Lower leg skin (tissue), 4 donors: ENCODE measurements at regions not wholly inside any gene's neighbourhood (a gene's known extent, or its start where the extent isn't known, plus 50 kb on each side); places are given as distances from the start of the nearest gene placed in this dataset.
A peak's percentile ranks its signal among the peaks of the same experiment; 100 is the strongest.

ENCODE experiments used
- DNase-seq, 2 donors: peaks; one replicate each; pipeline ENCODE4 v3.0.0-alpha.2; 2019; ENCODE audit warnings: low spot score in 2 of 2
- H3K4me3 ChIP-seq: fragments of 200-600 bp; sonication (generic); 2 replicates; pipeline ENCODE4 v1.5.1; 2017; ENCODE audit warnings: mild to moderate bottlenecking, low read depth; ENCODE audit not compliant: poor library complexity, severe bottlenecking
- POLR2A ChIP-seq, 2 donors: fragments of 450-650 bp; IDR thresholded peaks; one replicate each; pipeline ENCODE4 v1.6.1; 2016 to 2017; ENCODE audit warnings: antibody characterized with exemption in 2 of 2, mild to moderate bottlenecking in 1 of 2, moderate library complexity in 1 of 2
- WGBS, 2 donors: methylation state at CpG; one replicate each; pipeline ENCODE4 v1.1.5; 2018; 5-methylcytosine and 5-hydroxymethylcytosine counted together
- intact Hi-C: fragments of 100-400 bp; cut with DNase I; formaldehyde crosslinking; loops from one replicate; pipeline ENCODE4 v1.15.0; 2023; ENCODE audit warnings: low total_unique reads
- TF ChIP-seq, protein P1 (sequence below), 3 donors: fragments of 450-650 bp; IDR thresholded peaks; one replicate each; pipeline ENCODE4 v1.5.1; 2016; ENCODE audit warnings: antibody characterized with exemption in 3 of 3, mild to moderate bottlenecking in 3 of 3, moderate library complexity in 2 of 3

DNA sequence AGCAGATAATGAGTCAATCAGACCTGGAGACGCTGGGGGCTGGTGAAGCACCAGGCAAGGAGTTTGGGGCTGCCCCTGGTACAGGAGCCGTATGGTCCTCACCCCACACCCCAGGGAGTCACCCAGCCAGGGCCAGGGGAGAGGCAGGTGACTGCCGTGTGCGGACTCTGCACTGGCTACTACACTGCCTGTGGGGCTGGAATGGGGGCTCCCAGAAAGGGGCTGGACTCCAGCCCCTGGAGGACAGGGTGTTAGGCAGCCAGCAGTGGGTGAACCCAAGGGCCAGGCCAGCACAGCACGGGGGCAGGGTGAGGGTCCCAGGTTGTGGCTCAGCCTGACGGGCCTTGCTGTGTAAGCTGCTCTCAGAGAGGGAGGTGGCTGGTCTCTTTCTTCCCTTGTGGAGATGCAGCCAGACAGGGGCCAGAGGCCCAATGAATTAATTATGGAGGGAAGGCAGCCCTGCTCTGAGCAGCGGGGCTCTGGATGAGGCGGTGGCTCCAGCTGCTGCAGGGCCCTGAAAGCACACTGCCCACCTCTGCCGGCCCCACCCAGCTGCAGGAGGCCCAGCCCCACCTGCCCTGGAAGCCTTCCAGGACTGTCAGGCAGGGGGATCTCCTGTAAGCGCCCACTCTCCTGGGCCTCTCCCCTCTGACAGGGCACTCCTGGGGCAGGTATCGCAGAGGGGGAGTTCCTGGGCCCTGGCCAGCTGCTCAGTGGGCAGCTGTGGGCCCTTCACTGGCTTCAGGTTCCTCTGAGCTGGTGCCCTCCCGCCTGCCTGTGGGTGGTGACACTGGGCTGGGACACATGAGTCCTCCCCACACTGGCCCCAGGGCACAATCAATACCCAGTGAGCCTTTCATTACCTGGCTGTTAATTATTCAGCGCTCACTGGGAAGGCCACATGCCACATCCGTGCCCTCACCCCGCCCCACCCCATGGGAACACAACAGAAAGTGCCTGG is 142.5 kb upstream of the C14orf180 start:
- TF ChIP-seq, protein P1, sequence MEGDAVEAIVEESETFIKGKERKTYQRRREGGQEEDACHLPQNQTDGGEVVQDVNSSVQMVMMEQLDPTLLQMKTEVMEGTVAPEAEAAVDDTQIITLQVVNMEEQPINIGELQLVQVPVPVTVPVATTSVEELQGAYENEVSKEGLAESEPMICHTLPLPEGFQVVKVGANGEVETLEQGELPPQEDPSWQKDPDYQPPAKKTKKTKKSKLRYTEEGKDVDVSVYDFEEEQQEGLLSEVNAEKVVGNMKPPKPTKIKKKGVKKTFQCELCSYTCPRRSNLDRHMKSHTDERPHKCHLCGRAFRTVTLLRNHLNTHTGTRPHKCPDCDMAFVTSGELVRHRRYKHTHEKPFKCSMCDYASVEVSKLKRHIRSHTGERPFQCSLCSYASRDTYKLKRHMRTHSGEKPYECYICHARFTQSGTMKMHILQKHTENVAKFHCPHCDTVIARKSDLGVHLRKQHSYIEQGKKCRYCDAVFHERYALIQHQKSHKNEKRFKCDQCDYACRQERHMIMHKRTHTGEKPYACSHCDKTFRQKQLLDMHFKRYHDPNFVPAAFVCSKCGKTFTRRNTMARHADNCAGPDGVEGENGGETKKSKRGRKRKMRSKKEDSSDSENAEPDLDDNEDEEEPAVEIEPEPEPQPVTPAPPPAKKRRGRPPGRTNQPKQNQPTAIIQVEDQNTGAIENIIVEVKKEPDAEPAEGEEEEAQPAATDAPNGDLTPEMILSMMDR (IDR thresholded peaks at IDR 0.05), result no peak
- TF ChIP-seq POLR2A (IDR thresholded peaks at IDR 0.05), result no peak
- DNase-seq, result peak; percentile 10 to 84
- 55 to 61% methylated on average over 13 to 15 of the region's 15 CpGs for WGBS, 2 donors
- intact Hi-C loops, result no loop called here
- H3K4me3 ChIP-seq, result no peak overlapping the region

DNA sequence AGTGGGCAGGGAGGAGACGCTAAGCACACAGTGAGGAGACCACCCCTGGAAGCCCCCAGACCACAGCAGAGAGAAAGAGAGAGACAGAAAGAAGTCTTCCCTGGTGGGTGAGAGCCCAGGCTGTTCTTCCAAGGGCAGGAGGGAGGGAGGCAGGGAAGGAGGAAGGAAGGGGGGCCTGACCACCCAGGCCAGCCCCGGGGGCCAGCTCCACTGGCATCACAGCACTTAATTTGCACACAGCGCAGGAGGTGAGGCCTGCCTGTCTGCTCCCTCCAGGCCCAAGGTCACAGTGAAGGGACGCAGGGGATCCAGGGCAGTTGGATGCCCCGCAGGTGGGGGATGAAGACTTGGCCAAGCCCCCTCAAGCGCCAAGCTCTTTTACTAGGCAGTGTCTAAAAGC is 141.9 kb upstream of the C14orf180 start:
- DNase-seq, result peak in 1 of 2 donors; percentile 67
- WGBS, 2 donors, result 81 to 85% methylated on average over 6 of the region's 6 CpGs
- TF ChIP-seq, protein P1 (IDR thresholded peaks at IDR 0.05), result no peak
- TF ChIP-seq POLR2A (IDR thresholded peaks at IDR 0.05), result no peak
- intact Hi-C loops, result no loop called here
- no peak overlapping the region for H3K4me3 ChIP-seq

DNA sequence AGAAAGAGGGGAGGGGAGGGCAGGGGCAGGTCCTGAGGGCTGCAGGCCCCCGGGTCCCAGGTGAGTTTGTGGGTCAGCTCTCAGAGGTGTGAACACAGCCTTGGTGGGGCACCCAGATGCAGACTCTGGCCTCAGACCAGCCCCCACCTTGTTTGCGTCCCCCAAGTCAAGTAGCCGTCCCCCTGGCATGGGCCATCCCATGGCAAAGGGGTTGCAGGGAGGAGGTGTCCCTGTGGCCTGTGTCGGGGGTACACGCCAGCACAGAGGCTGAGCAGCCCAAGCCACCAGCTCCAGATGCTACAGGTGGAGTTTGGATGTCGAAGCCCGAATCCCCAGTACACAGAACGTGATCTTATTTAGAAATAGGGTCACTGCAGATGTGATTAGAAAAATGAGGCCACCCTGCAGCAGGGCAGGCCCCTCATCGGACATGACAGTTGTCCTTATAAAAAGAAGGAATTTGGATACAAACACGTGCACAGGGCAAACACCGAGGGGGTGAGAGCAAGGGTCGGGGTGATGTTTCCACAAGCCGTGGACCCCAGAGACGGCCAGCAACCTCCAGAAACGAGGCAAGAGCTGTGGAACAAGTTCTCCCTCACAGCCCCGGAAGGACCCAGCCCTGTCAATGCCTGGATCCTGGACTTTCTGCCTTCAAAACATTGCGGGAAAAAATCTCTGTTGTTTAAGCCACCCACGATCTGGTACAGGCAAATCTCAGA is 141.2 kb upstream of the C14orf180 start:
- peak in 1 of 2 donors; percentile 80 for DNase-seq
- H3K4me3 ChIP-seq, result no peak overlapping the region
- intact Hi-C loops, result no loop called here
- TF ChIP-seq, protein P1 (IDR thresholded peaks at IDR 0.05), result no peak
- TF ChIP-seq POLR2A (IDR thresholded peaks at IDR 0.05), result no peak
- WGBS, 2 donors, result 87 to 89% methylated on average over 18 of the region's 18 CpGs

DNA sequence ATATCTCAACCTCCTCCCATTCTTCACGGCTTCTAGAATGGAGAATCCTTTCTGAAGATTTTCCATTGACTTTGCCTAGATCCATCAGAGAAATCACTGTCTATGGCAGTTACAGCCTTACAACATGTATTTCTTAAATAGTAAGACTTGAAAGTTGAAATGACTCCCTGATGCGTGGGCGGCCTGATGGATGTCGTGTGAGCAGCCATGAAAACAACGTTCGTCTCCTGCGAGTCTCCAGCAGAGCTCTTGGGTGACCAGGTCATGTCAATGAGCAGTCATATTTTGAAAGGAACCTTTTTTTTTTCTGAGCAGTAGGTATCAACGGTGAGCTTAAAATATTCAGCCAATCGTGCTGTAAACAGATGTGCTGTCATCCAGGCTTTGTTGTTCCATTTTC is 139.9 kb upstream of the C14orf180 start:
- no peak for DNase-seq
- WGBS, 2 donors, result 85 to 87% methylated on average over 9 of the region's 9 CpGs
- no peak overlapping the region for H3K4me3 ChIP-seq
- TF ChIP-seq POLR2A (IDR thresholded peaks at IDR 0.05), result no peak
- TF ChIP-seq, protein P1 (IDR thresholded peaks at IDR 0.05), result no peak
- intact Hi-C loops, result no loop called here

DNA sequence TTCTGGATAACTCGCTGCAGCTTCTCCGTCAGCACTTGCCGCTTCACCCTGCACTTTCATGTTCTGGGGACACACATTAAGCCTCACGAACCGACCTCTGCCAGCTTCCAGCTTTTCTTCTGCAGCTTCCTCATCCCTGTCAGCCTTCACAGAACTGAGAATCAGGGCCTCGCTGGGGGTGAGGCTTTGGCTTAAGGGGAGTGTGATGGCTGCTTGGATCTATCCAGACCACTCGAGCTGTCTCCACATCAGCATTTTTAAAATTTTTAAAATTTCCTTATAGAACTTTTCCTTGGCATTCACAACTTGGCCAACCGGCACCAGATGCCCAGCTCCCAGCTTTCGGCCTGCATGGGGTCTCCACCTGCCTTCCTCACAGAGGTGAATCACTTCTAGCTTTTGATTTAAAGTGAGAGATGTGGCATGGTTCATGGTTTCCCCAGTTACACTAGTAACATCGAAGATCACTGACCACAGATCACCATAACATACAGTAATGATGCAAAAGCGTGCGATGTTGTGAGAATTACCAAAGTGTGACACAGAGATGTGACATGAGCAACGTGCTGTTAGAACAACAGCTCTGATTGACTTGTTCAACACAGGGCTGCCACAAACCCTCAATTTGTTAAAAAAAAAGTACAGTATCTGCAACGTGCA is 139.1 kb upstream of the C14orf180 start:
- H3K4me3 ChIP-seq, result no peak overlapping the region
- DNase-seq, result peak in 1 of 2 donors; percentile 4
- TF ChIP-seq, protein P1 (IDR thresholded peaks at IDR 0.05), result no peak
- no peak for TF ChIP-seq POLR2A (IDR thresholded peaks at IDR 0.05)
- WGBS, 2 donors, result 90 to 91% methylated on average over 14 of the region's 14 CpGs
- intact Hi-C loops, result no loop called here
